Fibroblast of the conjunctiva (primary cell): ENCODE measurements at regions not wholly inside any gene's neighbourhood (a gene's known extent, or its start where the extent isn't known, plus 50 kb on each side); places are given as distances from the start of the nearest gene placed in this dataset.

Source experiments
- DNase-seq: peaks from one replicate; pipeline ENCODE4 v3.0.0-alpha.2; 2010; ENCODE audit warnings: low read depth

DNA sequence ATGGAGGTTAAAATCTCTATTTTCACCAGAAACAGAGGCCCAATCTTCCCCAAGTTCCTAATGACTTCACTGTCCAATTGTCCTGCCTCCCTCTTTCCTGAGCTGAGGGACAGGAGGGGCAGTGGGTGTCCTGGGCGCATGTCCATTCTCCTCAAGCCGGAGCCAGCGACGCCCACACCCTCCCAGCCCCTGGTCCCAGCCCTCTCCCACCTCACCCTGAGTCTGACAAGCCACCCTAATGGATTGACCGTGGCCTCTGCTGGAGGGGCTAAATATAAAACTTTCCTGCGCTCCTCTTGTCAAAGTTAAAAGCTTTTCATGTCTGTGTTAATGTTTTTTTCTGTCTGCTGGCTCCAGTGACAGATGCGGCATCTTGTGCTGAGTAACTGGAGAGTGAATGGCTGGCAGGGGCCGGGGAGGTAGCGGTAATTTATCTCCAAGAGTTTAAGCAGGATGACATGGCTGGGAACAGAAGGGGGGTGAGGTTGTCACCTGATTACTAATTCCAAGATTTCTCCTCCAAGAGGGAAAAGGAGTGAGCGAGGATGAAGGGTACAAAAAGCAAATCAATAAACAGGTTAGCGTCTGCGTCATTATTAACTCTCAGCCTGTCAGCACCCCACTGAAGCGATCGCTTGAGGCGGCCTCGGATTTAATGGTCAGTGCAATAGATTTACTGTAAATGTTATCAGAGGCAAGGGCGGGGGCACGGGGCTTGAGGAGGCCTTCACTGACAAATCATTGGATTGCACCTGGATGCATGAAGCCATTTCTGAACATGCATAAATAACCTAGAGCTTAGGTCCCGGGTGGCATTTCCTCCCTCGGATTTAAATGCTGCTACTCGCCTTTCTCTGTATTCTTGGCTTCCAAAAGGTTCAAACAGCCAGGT is 118.1 kb upstream of the MAFB start:
- no peak for DNase-seq

- no peak for DNase-seq
Measured at GRCh38 chr20:40807821-40808170, 118.8 kb upstream of the MAFB start.

DNA sequence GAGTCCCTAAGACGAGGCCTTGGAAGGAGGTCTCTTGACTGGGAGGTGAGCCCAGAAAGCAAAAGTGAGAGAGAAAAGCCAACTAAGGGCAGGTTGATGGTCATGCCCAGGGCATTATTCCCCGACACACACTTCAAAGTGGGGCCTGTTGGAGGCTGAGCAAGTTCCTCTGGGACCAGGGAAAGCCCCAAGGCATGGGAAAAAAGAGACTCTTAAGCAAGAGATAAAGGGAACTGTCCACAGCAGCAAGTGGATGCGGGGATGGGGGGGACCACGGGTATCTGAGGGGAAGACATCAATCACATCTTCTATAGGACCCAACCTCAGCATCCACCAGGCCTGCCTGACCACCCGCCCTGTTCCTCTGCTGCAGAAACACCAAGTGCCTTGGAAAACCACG is 119.9 kb upstream of the MAFB start:
- DNase-seq = no peak

- no peak for DNase-seq
Measured at GRCh38 chr20:40809361-40809760, 120.3 kb upstream of the MAFB start.

- no peak for DNase-seq
Measured at GRCh38 chr20:40810332-40811000, 121.4 kb upstream of the MAFB start.

DNA sequence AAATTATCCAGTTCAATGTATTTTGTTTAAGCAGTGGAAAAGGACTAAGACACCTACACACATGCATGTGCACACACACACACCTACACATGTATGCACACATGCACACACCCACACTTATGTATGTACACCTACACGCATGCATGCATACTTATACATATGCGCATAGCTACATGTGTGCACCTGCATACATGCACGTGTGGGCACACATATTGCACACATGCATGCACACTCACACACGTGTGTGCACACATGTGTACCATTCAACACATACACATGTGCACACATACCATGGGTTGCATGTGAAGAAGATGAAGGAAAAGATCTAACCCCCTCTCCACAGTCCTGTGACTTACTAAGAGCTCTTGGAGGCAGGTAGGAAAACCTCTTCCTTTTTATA is 122.0 kb upstream of the MAFB start:
- no peak for DNase-seq

DNA sequence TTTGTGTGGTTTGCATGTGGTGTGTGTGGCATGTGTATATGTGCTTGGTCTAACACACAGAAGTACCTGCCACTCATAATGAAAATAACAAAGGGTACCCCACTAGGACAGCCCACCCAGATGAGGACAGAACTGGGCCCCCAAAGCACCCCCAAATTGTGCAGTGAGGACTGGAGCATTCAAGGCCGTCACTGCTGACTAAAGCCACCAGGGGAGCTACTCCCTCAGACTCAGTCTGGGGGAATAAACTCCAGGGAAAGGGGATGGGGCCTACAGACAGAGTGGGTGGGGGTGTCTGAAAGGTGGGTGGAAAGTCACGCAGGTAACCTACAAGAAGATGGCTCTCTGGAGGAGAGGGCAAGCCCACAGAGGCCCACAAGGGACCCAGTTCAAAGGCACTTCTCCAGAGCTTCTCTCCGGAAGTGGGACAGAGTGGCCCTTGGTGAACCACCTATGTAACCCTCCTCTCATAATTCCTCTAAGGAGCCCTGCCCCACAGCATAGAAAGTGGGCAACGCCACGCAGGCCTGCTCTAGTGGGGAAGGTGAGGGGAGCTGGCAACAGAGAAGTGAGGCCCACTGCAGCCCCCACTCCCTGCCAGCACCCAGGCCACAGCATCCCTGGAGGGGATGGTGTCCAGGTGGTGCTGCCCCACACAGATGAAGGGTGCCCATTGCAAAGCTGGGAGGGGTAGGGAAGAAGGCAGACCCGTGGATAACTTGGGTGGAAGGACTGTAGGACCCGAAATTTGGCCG is 122.8 kb upstream of the MAFB start:
- no peak for DNase-seq

DNA sequence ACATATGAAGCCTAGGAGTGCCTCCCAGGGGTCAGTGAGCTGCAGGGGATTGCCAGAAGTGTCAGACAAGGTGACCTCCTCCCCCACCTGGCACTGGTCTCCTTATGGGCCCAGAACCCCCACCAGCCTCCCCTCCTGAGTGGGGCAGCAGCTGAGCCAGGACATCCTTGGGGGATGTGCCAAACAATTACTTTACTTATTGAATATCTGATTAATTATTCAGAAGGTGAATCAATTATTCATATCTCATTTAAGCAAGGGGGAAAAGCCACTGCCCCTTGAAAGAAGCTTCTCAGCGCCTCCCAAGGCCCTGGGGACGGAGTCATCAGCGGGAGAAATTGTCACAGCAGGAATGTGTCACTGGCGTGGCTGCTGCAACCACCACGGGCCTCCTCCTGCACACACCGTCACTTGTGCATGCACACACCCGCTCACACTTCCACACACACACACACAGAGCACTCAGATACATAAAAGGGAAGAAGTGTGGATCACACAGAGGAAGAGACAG is 123.4 kb upstream of the MAFB start:
- no peak for DNase-seq

- DNase-seq = no peak
Measured at GRCh38 chr20:40813029-40813431, 124.0 kb upstream of the MAFB start.

DNA sequence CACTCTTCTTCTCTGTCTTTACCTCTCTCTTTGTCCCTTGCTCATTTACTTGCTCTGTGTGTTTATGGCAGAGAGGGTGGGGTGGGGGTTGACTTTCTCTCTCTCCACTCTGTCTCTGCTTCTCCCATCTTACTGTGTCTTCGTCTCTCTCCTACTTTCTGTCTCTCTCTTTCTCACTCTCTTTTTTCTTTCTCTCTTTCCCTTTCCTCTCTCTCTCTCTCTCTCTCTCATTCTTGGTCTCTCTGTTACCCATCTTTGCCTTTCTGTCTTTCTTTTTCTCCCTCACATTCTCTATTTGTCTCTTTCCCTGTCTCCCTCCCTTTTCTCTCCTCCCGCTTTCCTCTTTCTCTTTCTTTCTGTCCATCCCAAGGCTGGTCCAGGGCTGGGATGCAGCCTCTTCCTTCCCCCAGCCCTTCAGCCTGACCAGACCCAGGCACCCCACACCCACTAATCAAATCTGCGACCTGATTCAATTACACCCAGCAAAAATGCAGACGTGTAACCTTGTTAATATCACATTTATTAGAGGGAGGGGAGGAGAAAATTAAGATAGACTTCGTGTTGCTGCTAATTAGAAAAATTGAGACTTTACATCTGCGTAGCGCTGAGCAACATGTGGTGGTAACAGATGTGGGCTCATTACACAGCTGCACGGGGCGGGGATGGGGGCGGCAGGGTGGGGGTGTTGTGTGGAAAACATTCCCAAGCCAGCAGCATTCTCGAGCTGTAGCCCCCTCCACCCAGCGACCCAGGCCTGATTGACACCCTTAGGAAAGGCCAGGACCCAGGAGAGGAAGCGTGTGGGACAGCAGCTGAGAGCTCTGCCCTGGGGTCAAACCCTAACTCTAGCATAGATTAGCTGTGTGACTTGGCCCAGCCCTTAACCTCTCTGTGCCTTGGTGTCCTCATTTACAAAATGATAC is 124.9 kb upstream of the MAFB start:
- DNase-seq = no peak

- no peak for DNase-seq
Measured at GRCh38 chr20:40814631-40814960, 125.6 kb upstream of the MAFB start.

- DNase-seq = no peak
Measured at GRCh38 chr20:40815156-40816038, 126.4 kb upstream of the MAFB start.

GRCh38 chr20:40816039-40816352 is 127.0 kb upstream of the MAFB start:
- DNase-seq = no peak

DNA sequence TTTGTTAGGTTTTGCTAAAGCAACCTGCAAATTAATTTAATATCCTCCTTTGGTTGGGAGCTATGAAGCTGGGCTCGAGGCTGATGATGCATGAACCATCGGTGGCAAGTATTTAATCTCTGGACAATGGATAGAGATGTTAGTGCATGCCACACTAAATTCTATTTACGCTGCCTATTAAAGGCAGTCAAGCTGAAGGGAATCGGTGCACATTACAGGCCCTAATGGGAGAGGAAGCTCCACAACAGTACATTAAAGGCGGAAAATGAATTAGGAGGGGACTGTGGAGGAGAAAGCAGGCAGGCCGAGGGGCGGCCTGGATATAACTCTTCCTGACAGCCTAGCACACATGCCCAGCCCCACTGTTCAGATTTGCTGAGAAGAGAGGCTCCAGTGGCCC is 132.4 kb upstream of the MAFB start:
- DNase-seq = no peak

DNA sequence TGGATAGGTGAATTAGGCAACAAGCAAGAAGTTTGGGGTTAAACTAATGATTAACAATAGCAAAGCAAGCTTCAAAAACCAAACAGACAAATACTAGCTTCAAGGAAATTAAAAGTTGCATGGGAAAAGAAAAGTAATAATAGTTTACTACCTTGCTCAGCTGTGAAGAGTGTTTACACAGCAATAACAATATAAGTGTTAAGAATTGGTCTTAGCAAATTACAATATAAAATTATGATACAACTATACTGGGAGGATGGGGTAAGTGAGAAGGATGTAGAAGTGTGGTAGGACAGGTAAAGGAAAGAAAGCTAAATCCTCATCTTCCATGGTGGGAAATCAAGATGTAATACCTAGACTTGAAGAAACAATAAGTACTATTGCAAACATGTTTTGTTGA is 137.7 kb upstream of the MAFB start:
- DNase-seq = no peak

- DNase-seq = no peak
Measured at GRCh38 chr20:40835321-40835720, 146.3 kb upstream of the MAFB start.

DNA sequence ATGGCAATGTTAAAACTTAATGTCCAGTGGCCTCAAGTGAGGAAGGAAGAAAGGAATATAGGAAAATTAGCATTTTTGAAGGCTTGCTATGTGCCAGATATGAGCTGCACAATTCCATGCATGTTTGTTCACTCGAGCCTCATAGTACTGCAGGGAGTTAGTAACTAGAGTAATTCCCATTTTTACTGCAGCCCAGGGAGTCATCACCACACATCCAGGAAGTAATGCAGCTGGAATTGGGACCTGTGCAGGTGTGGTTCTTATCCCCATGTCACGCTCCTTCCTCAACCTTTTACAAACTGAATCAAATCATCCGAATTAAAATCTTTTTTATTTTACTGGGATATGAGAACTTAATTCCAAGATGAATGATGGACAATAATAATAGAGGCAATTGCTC is 149.5 kb upstream of the MAFB start:
- no peak for DNase-seq

- DNase-seq = no peak
Measured at GRCh38 chr20:40843251-40843650, 154.2 kb upstream of the MAFB start.

GRCh38 chr20:40844332-40844731 is 155.3 kb upstream of the MAFB start:
- no peak for DNase-seq

DNA sequence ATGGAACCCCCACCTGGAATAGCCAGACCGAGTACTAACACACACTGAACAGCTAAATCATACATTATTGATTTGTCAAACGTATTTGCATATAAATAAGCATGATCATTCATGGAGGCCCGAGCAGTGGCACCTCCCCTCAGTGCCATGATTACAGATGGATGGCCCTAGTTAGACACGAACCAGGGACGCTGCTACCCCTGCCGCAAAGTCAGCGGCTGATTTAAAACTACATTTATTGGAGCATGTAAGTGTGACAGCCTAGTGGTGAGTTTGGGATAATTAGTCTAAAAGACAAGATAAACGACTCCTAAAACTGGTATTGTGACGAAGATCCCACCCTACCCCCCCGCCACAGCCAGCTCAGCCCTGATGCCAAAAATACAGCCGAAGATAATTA is 159.1 kb upstream of the MAFB start:
- no peak for DNase-seq

- no peak for DNase-seq
Measured at GRCh38 chr20:40848526-40848925, 159.5 kb upstream of the MAFB start.
